K562 (cell line): ENCODE measurements at regions not wholly inside any gene's neighbourhood (a gene's known extent, or its start where the extent isn't known, plus 50 kb on each side); places are given as distances from the start of the nearest gene placed in this dataset.

Experiments used
- BHLHE40 ChIP-seq: IDR thresholded peaks from 2 replicates; pipeline ENCODE4 v1.6.1; 2011; ENCODE audit warnings: low read length, improper control_type of control experiment
- CHCHD3 ChIP-seq: fragments of 250-450 bp; sonication (Bioruptor Pico); IDR thresholded peaks from 2 replicates; pipeline ENCODE4 v2.1.2; 2022; ENCODE audit warnings: mild to moderate bottlenecking
- EP300 ChIP-seq: IDR thresholded peaks from 2 replicates; pipeline ENCODE4 v1.6.1; 2012; ENCODE audit warnings: low read length, improper control_type of control experiment
- ESRRA ChIP-seq: fragments of 450-650 bp; IDR thresholded peaks from 2 replicates; pipeline ENCODE4 v1.6.1; 2014; ENCODE audit warnings: low read depth, mild to moderate bottlenecking, moderate library complexity, borderline replicate concordance
- FOXJ3 ChIP-seq: sonication (generic); formaldehyde crosslinking; IDR thresholded peaks from 2 replicates; pipeline ENCODE4 v1.4.0; 2020; ENCODE audit warnings: mild to moderate bottlenecking, missing genetic modification reagents
- HNRNPK ChIP-seq: fragments of 200-400 bp; formaldehyde crosslinking; IDR thresholded peaks from one replicate; pipeline ENCODE4 v1.6.1; 2018; ENCODE audit warnings: mild to moderate bottlenecking, low read depth, low read length; ENCODE audit not compliant: poor library complexity, severe bottlenecking
- MAFG ChIP-seq: fragments of 450-650 bp; conservative IDR thresholded peaks from 2 replicates; pipeline ENCODE4 v1.6.1; 2016; ENCODE audit warnings: missing genetic modification characterization, missing compliant biosample characterization
- PBX2 ChIP-seq, 2 experiments: IDR thresholded peaks in 1 of 2; conservative IDR thresholded peaks in 1 of 2; 2 replicates each; pipeline ENCODE4 v1.6.1; 2016; ENCODE audit warnings: low read depth in 2 of 2, mild to moderate bottlenecking in 1 of 2, missing compliant biosample characterization in 1 of 2, missing genetic modification characterization in 1 of 2, moderate library complexity in 1 of 2
- PML ChIP-seq: IDR thresholded peaks from 2 replicates; pipeline ENCODE4 v1.6.1; 2012; ENCODE audit warnings: low read length, inconsistent platforms
- SMAD4 ChIP-seq: fragments of 250-450 bp; sonication (Bioruptor Pico); conservative IDR thresholded peaks from 2 replicates; pipeline ENCODE4 v1.8.0; 2021; ENCODE audit warnings: inconsistent platforms, mild to moderate bottlenecking, moderate library complexity
- SMARCC2 ChIP-seq: fragments of 450-650 bp; IDR thresholded peaks from 2 replicates; pipeline ENCODE4 v1.6.1; 2017; ENCODE audit warnings: antibody characterized with exemption, moderate library complexity, mild to moderate bottlenecking, low read depth
- ZFPM2 ChIP-seq: fragments of 250-450 bp; sonication (Bioruptor Pico); IDR thresholded peaks from 2 replicates; pipeline ENCODE4 v1.5.1; 2022; ENCODE audit warnings: mild to moderate bottlenecking
- ZNF589 ChIP-seq: fragments of 200-800 bp; sonication (Bioruptor generic); IDR thresholded peaks from 2 replicates; pipeline ENCODE4 v1.6.1; 2016; ENCODE audit warnings: low read depth, missing genetic modification characterization, missing compliant biosample characterization
- TF ChIP-seq, protein P1 (sequence below): fragments of 250-450 bp; sonication (Bioruptor Pico); IDR thresholded peaks from 2 replicates; pipeline ENCODE4 v1.5.0; 2021
- TF ChIP-seq, protein P2 (sequence below): sonication (generic); formaldehyde crosslinking; IDR thresholded peaks from 2 replicates; pipeline ENCODE4 v1.8.1; 2023; ENCODE audit warnings: mild to moderate bottlenecking, missing genetic modification reagents
- TF ChIP-seq, protein P3 (sequence below): fragments of 250-450 bp; sonication (Bioruptor Pico); IDR thresholded peaks from 2 replicates; pipeline ENCODE4 v1.8.0; 2022; ENCODE audit warnings: moderate library complexity, mild to moderate bottlenecking, inconsistent platforms
- TF ChIP-seq, protein P4 (sequence below): fragments of 250-450 bp; sonication (Bioruptor Pico); IDR thresholded peaks from 2 replicates; pipeline ENCODE4 v1.8.0; 2021; ENCODE audit warnings: moderate library complexity, mild to moderate bottlenecking, inconsistent platforms

DNA sequence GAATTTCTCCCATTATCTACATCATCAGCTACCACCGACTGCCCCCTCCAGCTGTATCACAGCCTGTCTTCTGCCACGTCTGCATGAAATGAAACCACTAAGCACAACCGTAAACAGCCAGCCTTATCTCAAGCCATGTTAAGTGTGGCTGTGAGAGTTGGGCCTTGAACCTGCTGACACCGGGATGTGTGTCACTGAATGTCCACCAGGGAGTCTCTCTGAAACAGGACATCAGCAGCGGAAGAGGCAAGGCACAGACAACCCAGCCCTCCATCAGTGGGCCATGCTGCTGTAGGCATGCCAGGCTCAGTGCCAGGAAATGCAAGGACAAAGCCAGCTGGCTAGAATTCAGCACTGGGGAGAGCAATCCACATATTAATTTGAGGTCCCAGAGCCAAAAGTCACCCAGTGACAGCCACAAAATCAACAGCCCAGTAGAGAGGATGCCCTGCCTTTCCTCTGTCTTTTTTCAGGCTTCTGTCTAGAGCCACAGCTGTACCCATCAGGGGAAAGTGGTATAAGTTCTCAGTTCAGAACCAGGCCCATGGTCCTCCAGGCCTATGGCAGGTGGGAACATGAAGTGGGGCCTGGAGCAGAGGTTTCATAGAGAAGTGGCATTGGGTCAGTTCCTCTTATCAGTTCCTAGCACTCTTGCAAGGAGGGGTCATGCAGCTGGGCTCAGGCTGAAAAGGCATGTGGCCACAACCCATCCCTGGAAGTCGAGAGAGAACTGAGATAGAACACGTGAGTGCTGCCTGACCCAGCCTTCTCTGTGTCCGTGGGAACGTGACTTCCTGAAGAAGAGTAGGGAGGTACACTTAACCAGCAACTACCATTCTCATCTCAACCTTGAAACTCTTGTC is 199.4 kb downstream of the ESM1 start (continued):
- TF ChIP-seq SMARCC2 (no peak), FOXJ3 (no peak), CHCHD3 (no peak), MAFG (0 out of 2 replicates have a peak, but pooled peaks have one; percentile 18), BHLHE40 (peak; percentile 99), ZFPM2 (CRISPR knock-in tag) (no peak), SMAD4 (CRISPR knock-in tag) (peak; percentile 40; the same call in 1 of the 2 replicates), PBX2 (CRISPR knock-in tag; IDR thresholded peaks at IDR 0.05; ENCODE audit: low read depth) (no peak), PBX2 (tag; conservative IDR thresholded peaks at IDR 0.05; ENCODE audit: low read depth) (no peak), PML (0 out of 2 replicates have a peak, but pooled peaks have one; percentile 49), ZNF589 (CRISPR knock-in tag) (peak; percentile 73; the same call in 1 of the 2 replicates), EP300 (peak; percentile 58), HNRNPK (no peak), ESRRA (peak; percentile 14; the same call in 1 of the 2 replicates)
- TF ChIP-seq, protein P1, sequence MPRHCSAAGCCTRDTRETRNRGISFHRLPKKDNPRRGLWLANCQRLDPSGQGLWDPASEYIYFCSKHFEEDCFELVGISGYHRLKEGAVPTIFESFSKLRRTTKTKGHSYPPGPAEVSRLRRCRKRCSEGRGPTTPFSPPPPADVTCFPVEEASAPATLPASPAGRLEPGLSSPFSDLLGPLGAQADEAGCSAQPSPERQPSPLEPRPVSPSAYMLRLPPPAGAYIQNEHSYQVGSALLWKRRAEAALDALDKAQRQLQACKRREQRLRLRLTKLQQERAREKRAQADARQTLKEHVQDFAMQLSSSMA (CRISPR knock-in tag): peak; percentile 90
- TF ChIP-seq, protein P2, sequence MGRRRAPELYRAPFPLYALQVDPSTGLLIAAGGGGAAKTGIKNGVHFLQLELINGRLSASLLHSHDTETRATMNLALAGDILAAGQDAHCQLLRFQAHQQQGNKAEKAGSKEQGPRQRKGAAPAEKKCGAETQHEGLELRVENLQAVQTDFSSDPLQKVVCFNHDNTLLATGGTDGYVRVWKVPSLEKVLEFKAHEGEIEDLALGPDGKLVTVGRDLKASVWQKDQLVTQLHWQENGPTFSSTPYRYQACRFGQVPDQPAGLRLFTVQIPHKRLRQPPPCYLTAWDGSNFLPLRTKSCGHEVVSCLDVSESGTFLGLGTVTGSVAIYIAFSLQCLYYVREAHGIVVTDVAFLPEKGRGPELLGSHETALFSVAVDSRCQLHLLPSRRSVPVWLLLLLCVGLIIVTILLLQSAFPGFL (CRISPR knock-in tag): no peak
- TF ChIP-seq, protein P3, sequence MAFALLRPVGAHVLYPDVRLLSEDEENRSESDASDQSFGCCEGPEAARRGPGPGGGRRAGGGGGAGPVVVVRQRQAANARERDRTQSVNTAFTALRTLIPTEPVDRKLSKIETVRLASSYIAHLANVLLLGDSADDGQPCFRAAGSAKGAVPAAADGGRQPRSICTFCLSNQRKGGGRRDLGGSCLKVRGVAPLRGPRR: no peak
- TF ChIP-seq, protein P4, sequence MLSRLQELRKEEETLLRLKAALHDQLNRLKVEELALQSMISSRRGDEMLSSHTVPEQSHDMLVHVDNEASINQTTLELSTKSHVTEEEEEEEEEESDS (CRISPR knock-in tag): no peak
